Osteocyte (in vitro differentiated cells): ENCODE measurements at regions not wholly inside any gene's neighbourhood (a gene's known extent, or its start where the extent isn't known, plus 50 kb on each side); places are given as distances from the start of the nearest gene placed in this dataset.

Experiments
- DNase-seq: peaks from one replicate; pipeline ENCODE4 v3.0.0; 2021; ENCODE audit warnings: mixed read lengths; ENCODE audit not compliant: unreplicated experiment; ENCODE audit errors: extremely low spot score
- H3K27ac Mint-ChIP-seq: one replicate; pipeline ENCODE4 v1.8.0; 2021; ENCODE audit warnings: mild to moderate bottlenecking, mixed read lengths; ENCODE audit not compliant: unreplicated experiment
- H3K27me3 Mint-ChIP-seq: one replicate; pipeline ENCODE4 v1.8.0; 2021; ENCODE audit warnings: mixed read lengths; ENCODE audit not compliant: unreplicated experiment
- H3K36me3 Mint-ChIP-seq: one replicate; pipeline ENCODE4 v1.8.0; 2021; ENCODE audit warnings: mixed read lengths; ENCODE audit not compliant: unreplicated experiment
- H3K4me1 Mint-ChIP-seq: one replicate; pipeline ENCODE4 v1.8.0; 2021; ENCODE audit warnings: mixed read lengths; ENCODE audit not compliant: unreplicated experiment
- H3K4me3 Mint-ChIP-seq: one replicate; pipeline ENCODE4 v1.8.0; 2021; ENCODE audit warnings: mild to moderate bottlenecking, moderate library complexity, mixed read lengths; ENCODE audit not compliant: unreplicated experiment
- H3K9me3 Mint-ChIP-seq: one replicate; pipeline ENCODE4 v1.8.0; 2021; ENCODE audit warnings: mixed read lengths; ENCODE audit not compliant: unreplicated experiment
- TF ChIP-seq, protein P1 (sequence below): fragments of 200-600 bp; sonication (generic); IDR thresholded peaks from 2 replicates; pipeline ENCODE4 v1.5.0; 2021; ENCODE audit warnings: antibody characterized with exemption, mild to moderate bottlenecking, moderate library complexity

DNA sequence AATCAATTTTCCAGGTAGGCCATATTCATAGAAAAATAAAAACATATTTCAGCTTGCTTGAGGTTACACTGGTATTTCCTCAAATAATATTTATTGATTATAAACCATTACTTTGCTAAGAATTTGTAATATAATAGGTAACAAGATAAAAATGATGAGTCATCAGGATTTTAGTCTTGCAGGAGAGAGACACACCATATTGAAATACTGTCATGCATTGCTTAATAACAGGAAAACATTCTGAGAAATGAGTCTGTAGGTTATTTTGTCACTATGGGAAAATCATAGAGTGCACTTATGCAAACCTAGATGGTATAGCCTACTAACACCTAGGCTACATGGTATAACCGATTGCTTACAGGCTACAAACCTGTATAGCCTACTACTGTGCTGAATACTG lies 990.5 kb downstream of the OTOL1 start:
- H3K36me3 Mint-ChIP-seq = no peaks in the 10 kb centered on the region
- no peaks in the 10 kb centered on the region for H3K9me3 Mint-ChIP-seq
- TF ChIP-seq, protein P1, sequence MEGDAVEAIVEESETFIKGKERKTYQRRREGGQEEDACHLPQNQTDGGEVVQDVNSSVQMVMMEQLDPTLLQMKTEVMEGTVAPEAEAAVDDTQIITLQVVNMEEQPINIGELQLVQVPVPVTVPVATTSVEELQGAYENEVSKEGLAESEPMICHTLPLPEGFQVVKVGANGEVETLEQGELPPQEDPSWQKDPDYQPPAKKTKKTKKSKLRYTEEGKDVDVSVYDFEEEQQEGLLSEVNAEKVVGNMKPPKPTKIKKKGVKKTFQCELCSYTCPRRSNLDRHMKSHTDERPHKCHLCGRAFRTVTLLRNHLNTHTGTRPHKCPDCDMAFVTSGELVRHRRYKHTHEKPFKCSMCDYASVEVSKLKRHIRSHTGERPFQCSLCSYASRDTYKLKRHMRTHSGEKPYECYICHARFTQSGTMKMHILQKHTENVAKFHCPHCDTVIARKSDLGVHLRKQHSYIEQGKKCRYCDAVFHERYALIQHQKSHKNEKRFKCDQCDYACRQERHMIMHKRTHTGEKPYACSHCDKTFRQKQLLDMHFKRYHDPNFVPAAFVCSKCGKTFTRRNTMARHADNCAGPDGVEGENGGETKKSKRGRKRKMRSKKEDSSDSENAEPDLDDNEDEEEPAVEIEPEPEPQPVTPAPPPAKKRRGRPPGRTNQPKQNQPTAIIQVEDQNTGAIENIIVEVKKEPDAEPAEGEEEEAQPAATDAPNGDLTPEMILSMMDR = no peak
- no peak for DNase-seq
- peaks cover 10% of the 10 kb centered on the region for H3K4me1 Mint-ChIP-seq
- no peaks in the 10 kb centered on the region for H3K27me3 Mint-ChIP-seq
- no peak overlapping the region for H3K4me3 Mint-ChIP-seq
- H3K27ac Mint-ChIP-seq = no peak overlapping the region

DNA sequence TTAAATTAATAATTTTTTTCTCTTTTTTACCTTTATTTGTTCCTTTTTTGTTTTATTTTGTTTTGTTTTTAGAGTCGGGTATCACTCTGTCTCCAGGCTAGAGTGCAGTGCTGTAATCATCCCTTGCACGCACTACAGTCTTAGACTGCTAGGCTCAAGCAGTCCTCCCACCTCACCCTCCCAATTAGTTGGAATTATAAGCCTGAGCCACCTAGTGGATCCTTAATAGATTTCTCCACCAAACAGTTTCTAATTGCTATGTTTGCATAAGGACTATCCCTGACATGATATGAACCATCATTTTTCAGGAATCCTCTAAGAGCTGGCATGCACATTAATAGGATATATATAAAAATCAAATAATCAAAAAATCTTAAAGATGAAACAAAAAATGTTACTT lies 993.2 kb downstream of the OTOL1 start:
- Mint-ChIP-seq H3K4me1 (peaks cover 27% of the 10 kb centered on the region), H3K27ac (no peak overlapping the region), H3K9me3 (peaks cover 7% of the 10 kb centered on the region), H3K36me3 (no peaks in the 10 kb centered on the region), H3K4me3 (no peak overlapping the region), H3K27me3 (no peaks in the 10 kb centered on the region)
- DNase-seq = no peak
- TF ChIP-seq, protein P1 = peak; percentile 10

DNA sequence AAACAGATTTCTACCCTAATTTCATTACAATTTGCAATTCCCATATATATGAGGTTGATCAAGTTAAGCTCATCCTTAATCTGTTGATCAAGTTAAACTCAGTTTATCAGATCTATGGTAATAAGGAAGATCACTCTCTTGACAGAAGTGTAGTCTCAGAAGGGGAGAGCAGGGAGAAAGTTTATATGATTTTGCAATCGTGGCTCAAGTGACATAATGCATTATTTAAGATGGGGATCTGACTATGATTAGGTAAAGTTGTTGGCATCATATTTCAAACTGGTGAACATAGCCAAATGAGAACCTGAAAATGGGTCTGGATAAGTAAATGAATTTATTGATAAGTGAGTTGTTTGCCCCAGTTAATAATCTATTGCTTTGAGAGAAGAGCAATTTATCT lies 995.3 kb downstream of the OTOL1 start:
- H3K27ac Mint-ChIP-seq = peak overlapping the region; percentile 78
- peaks cover 14% of the 10 kb centered on the region for H3K9me3 Mint-ChIP-seq
- H3K4me1 Mint-ChIP-seq = peaks cover 27% of the 10 kb centered on the region
- H3K4me3 Mint-ChIP-seq = no peak overlapping the region
- H3K36me3 Mint-ChIP-seq = no peaks in the 10 kb centered on the region
- no peak for DNase-seq
- TF ChIP-seq, protein P1 = no peak
- H3K27me3 Mint-ChIP-seq = no peaks in the 10 kb centered on the region

DNA sequence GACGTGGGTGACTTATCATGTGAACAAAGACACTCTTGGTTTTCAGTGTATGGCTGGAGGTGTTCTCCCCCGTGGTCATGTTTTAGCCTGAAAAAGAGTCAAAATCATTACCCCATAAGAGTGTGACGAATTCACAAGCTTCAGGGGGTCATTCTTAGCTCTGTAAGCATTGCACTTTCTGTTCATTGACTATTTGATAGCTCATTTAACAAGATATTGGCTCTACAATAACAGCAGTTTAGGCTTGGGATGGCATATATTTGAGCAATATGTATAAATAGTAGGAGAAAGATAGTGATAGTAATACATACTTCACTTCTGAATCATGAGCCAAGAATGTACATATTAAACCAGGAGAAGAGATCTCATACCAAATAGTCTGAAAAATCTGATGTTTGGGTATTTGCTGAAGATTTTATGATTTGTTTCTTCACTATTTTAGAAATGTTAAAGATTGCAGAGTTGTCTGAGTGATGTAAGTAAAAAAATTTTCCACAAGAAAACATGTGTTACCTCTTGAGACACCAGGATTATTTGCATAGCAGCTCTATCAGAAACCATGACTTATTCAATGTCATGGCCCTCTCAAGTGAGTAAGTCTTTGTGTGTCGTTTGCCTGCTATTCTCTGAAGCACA lies 996.0 kb downstream of the OTOL1 start:
- Mint-ChIP-seq H3K36me3 (no peaks in the 10 kb centered on the region), H3K4me1 (peaks cover 27% of the 10 kb centered on the region), H3K27ac (peak overlapping the region; percentile 78), H3K9me3 (peaks cover 14% of the 10 kb centered on the region), H3K4me3 (no peak overlapping the region), H3K27me3 (no peaks in the 10 kb centered on the region)
- TF ChIP-seq, protein P1 = no peak
- no peak for DNase-seq

DNA sequence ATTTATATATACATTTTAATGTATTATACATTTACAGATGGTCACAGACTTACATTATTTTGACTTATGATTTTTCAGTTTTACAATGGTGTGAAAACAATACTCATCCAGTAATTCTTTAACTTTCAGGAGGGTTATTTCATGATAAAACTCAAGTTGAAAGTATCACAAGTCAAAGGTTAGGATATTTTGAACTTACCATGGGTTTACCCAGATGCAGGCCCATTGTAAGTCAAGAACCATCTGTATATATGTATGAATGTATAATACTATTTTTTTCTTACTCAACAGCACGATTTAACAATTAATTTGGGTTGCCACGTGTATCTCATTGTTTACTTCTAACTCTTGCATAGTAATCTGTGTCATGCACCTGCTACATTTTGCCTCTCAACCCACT lies 1002.0 kb downstream of the OTOL1 start:
- Mint-ChIP-seq H3K27ac (no peak overlapping the region), H3K4me1 (peaks cover 2% of the 10 kb centered on the region), H3K4me3 (no peak overlapping the region), H3K36me3 (no peaks in the 10 kb centered on the region), H3K27me3 (no peaks in the 10 kb centered on the region), H3K9me3 (peaks cover 22% of the 10 kb centered on the region)
- DNase-seq = no peak
- TF ChIP-seq, protein P1 = no peak
